PC-3 (cell line): ENCODE measurements at regions not wholly inside any gene's neighbourhood (a gene's known extent, or its start where the extent isn't known, plus 50 kb on each side); places are given as distances from the start of the nearest gene placed in this dataset.

Experiments used
- ATAC-seq: fragments of 200-7000 bp; cut with Tn5 transposase; 2 replicates; pipeline ENCODE4 v1.9.1; 2020; ENCODE audit warnings: mild to moderate bottlenecking, moderate library complexity
- BruUV-seq: library from RNA; stranded (reverse); fragments of 400-500 nt; replicated peaks from 2 replicates; lab custom pipeline; 2021; lab: Mats Ljungman, UMichigan
- CTCF ChIA-PET: fragments of 300-600 bp; sonication (Branson Sonifier 250); formaldehyde crosslinking; loops from one replicate; lab custom pipeline; 2022; ENCODE audit warnings: antibody characterized with exemption; lab: Charles Lee
- POLR2A ChIA-PET: fragments of 300-600 bp; sonication (Branson Sonifier 250); formaldehyde crosslinking; loops from one replicate; lab custom pipeline; 2022; ENCODE audit warnings: antibody characterized with exemption; ENCODE audit not compliant: unreplicated experiment; lab: Charles Lee
- DNase-seq: peaks from one replicate; pipeline ENCODE4 v3.0.0-alpha.2; 2015
- H2AFZ ChIP-seq: fragments of 300-600 bp; sonication (generic); 2 replicates; pipeline ENCODE4 v1.6.0; 2016; ENCODE audit warnings: antibody characterized with exemption, low read length
- H3F3A ChIP-seq: fragments of 300-600 bp; sonication (generic); one replicate; pipeline ENCODE4 v1.6.0; 2017; ENCODE audit warnings: antibody characterized with exemption, low read length, control low read depth, mild to moderate bottlenecking; ENCODE audit not compliant: unreplicated experiment
- H3K27ac ChIP-seq: fragments of 300-600 bp; sonication (generic); 2 replicates; pipeline ENCODE4 v1.5.1; 2016; ENCODE audit warnings: mild to moderate bottlenecking, low read length
- H3K27me3 ChIP-seq: fragments of 300-600 bp; sonication (generic); 2 replicates; pipeline ENCODE4 v1.6.1; 2016; ENCODE audit warnings: low read length, mixed read lengths
- H3K36me3 ChIP-seq: fragments of 300-600 bp; sonication (generic); 2 replicates; pipeline ENCODE4 v1.6.1; 2016; ENCODE audit warnings: low read depth, mixed run types, low read length, mixed read lengths
- H3K4me1 ChIP-seq: fragments of 300-600 bp; sonication (generic); 2 replicates; pipeline ENCODE4 v1.5.1; 2016; ENCODE audit warnings: low read length; ENCODE audit not compliant: insufficient read depth
- H3K4me2 ChIP-seq: fragments of 300-600 bp; sonication (generic); 2 replicates; pipeline ENCODE4 v1.6.0; 2016; ENCODE audit warnings: low read length
- H3K4me3 ChIP-seq: fragments of 300-600 bp; sonication (generic); 2 replicates; pipeline ENCODE4 v1.5.1; 2016; ENCODE audit warnings: mild to moderate bottlenecking, low read length, mixed read lengths
- H3K79me2 ChIP-seq: fragments of 300-600 bp; sonication (generic); 2 replicates; pipeline ENCODE4 v1.6.1; 2017; ENCODE audit warnings: low read length, mixed read lengths
- H3K9ac ChIP-seq: fragments of 300-600 bp; sonication (generic); 2 replicates; pipeline ENCODE4 v1.6.0; 2016; ENCODE audit warnings: mild to moderate bottlenecking, low read length
- H3K9me2 ChIP-seq: fragments of 300-600 bp; sonication (generic); replicated peaks from 2 replicates; pipeline ENCODE4 v1.6.1; 2016; ENCODE audit warnings: mixed run types, low read length, mixed read lengths
- H3K9me3 ChIP-seq: fragments of 300-600 bp; sonication (generic); 2 replicates; pipeline ENCODE4 v1.6.1; 2016; ENCODE audit warnings: low read length, mixed read lengths
- H4K20me1 ChIP-seq: fragments of 300-600 bp; sonication (generic); 2 replicates; pipeline ENCODE4 v1.6.1; 2016; ENCODE audit warnings: low read length, mixed read lengths
- CTCF ChIP-seq: fragments of 300-600 bp; sonication (generic); conservative IDR thresholded peaks from 2 replicates; pipeline ENCODE4 v1.5.1; 2017; ENCODE audit warnings: antibody characterized with exemption, low read depth, mild to moderate bottlenecking, low read length
- EZH2 ChIP-seq: fragments of 300-600 bp; sonication (generic); IDR thresholded peaks from one replicate; pipeline ENCODE4 v1.6.1; 2017; ENCODE audit warnings: antibody characterized with exemption, mild to moderate bottlenecking, low read length; ENCODE audit not compliant: unreplicated experiment
- EZH2phosphoT487 ChIP-seq: fragments of 300-600 bp; sonication (generic); IDR thresholded peaks from 2 replicates; pipeline ENCODE4 v1.6.1; 2018; ENCODE audit warnings: mild to moderate bottlenecking, antibody characterized with exemption, low read length, borderline replicate concordance
- intact Hi-C: fragments of 100-400 bp; cut with micrococcal nuclease; formaldehyde crosslinking; loops from 2 replicates; pipeline ENCODE4 v1.9.0; 2023

GRCh38 chr3:69493157-69493556 lies 107.3 kb upstream of the FRMD4B start:
- ChIA-PET CTCF (no interaction called here), POLR2A (no interaction called here)
- TF ChIP-seq EZH2phosphoT487 (no peak), CTCF (no peak), EZH2 (no peak)
- no peaks in the 10 kb centered on the region for H4K20me1 ChIP-seq
- no peak overlapping the region for H3K9ac ChIP-seq
- DNase-seq (no peak), ATAC-seq (no peak)
- no peaks in the 10 kb centered on the region for H3K9me2 ChIP-seq
- no peaks in the 10 kb centered on the region for H3K36me3 ChIP-seq
- no peak overlapping the region for H2AFZ ChIP-seq
- no peaks in the 10 kb centered on the region for H3K4me1 ChIP-seq
- H3K4me2 ChIP-seq: no peak overlapping the region
- H3K79me2 ChIP-seq: no peaks in the 10 kb centered on the region
- H3K4me3 ChIP-seq: no peak overlapping the region
- no TSS peak for BruUV-seq
- no peaks in the 10 kb centered on the region for H3K9me3 ChIP-seq
- H3K27ac ChIP-seq: no peak overlapping the region
- no peaks in the 10 kb centered on the region for H3F3A ChIP-seq
- intact Hi-C loops: no loop called here
- H3K27me3 ChIP-seq: no peaks in the 10 kb centered on the region

- ATAC-seq: no peak
- intact Hi-C loops: no loop called here
- Histone ChIP-seq H3K27me3 (no peaks in the 10 kb centered on the region), H3K27ac (no peak overlapping the region), H3K9ac (no peak overlapping the region), H3K4me3 (no peak overlapping the region), H3K9me2 (no peaks in the 10 kb centered on the region), H4K20me1 (no peaks in the 10 kb centered on the region), H3K4me1 (no peaks in the 10 kb centered on the region), H3K36me3 (no peaks in the 10 kb centered on the region), H3K9me3 (no peaks in the 10 kb centered on the region), H3K4me2 (no peak overlapping the region), H3F3A (no peaks in the 10 kb centered on the region), H2AFZ (no peak overlapping the region), H3K79me2 (no peaks in the 10 kb centered on the region)
- CTCF ChIA-PET: no interaction called here
- BruUV-seq: no TSS peak
- POLR2A ChIA-PET: no interaction called here
- TF ChIP-seq EZH2phosphoT487 (no peak), CTCF (no peak), EZH2 (no peak)
- DNase-seq: no peak
Observed at GRCh38 chr3:69491975-69492374, 106.1 kb upstream of the FRMD4B start.

- H3K27me3 ChIP-seq: no peaks in the 10 kb centered on the region
- CTCF ChIA-PET: no interaction called here
- H3K27ac ChIP-seq: no peak overlapping the region
- no peak overlapping the region for H2AFZ ChIP-seq
- BruUV-seq: no TSS peak
- intact Hi-C loops: no loop called here
- no peak overlapping the region for H3K9ac ChIP-seq
- H3K4me1 ChIP-seq: no peaks in the 10 kb centered on the region
- DNase-seq (no peak), ATAC-seq (no peak)
- H3K36me3 ChIP-seq: no peaks in the 10 kb centered on the region
- no peaks in the 10 kb centered on the region for H4K20me1 ChIP-seq
- no peaks in the 10 kb centered on the region for H3K9me3 ChIP-seq
- H3K4me3 ChIP-seq: no peak overlapping the region
- H3F3A ChIP-seq: no peaks in the 10 kb centered on the region
- no peak overlapping the region for H3K4me2 ChIP-seq
- no peak for TF ChIP-seq EZH2
- TF ChIP-seq CTCF: no peak
- no peak for TF ChIP-seq EZH2phosphoT487
- POLR2A ChIA-PET: no interaction called here
- no peaks in the 10 kb centered on the region for H3K79me2 ChIP-seq
- H3K9me2 ChIP-seq: no peaks in the 10 kb centered on the region
Observed at GRCh38 chr3:69490971-69491370, 105.1 kb upstream of the FRMD4B start.
